ENCODE measurements at regions not wholly inside any gene's neighbourhood (a gene's known extent, or its start where the extent isn't known, plus 50 kb on each side); places are given as distances from the start of the nearest gene placed in this dataset.

- ChIA-PET POLR2A (ENCODE audit: partially characterized antibody) (no interaction called here), CTCF (ENCODE audit: partially characterized antibody) (interaction anchor here (1.1 to 7.1 kb wide), 9 partner anchors 12 to 53 kb away, joined by 3 to 62 read pairs (median 11); no protein-coding TSS in a partner anchor)
- Histone ChIP-seq H2BK15ac (ENCODE audit: low read length) (no peak overlapping the region), H3K9ac (replicated peaks in 1 of 4; ENCODE audit: extremely low read depth in 1 of 4, low read depth in 3 of 4, low read length in 3 of 4) (no peak overlapping the region), H4K5ac (ENCODE audit: insufficient read length, low read depth, low read length) (no peak overlapping the region), H4K91ac (replicated peaks; ENCODE audit: insufficient read length, low read length) (no peak overlapping the region), H3K4me3 (ENCODE audit: extremely low read depth in 1 of 4, insufficient read depth in 2 of 4, low read depth in 3 of 4, low read length in 4 of 4) (no peak overlapping the region), H4K8ac (ENCODE audit: extremely low read depth, insufficient read depth, low read length) (no peak overlapping the region), H4K20me1 (replicated peaks in 1 of 2; ENCODE audit: control insufficient read depth in 1 of 2, insufficient read depth in 2 of 2, low read length in 2 of 2) (no peaks in the 10 kb centered on the region), H3K4me1 (replicated peaks in 1 of 4; ENCODE audit: control insufficient read depth in 3 of 4, insufficient read depth in 4 of 4, low read length in 3 of 4) (peaks cover 0 to 6% (median 2%) of the 10 kb centered on the region in 4 experiments; a peak in 4 of 7 replicates), H2BK120ac (replicated peaks; ENCODE audit: low read depth, low read length) (no peak overlapping the region), H3K27me3 (replicated peaks in 1 of 4; ENCODE audit: control insufficient read depth in 3 of 4, extremely low read depth in 1 of 4, insufficient read depth in 3 of 4, low read length in 3 of 4) (no peaks in the 10 kb centered on the region; a peak in 1 of 7 replicates), H3K56ac (replicated peaks; ENCODE audit: insufficient read length, low read depth, low read length) (no peak overlapping the region), H3K27ac (ENCODE audit: low read depth, low read length) (no peak overlapping the region), H2AK5ac (ENCODE audit: low read depth, low read length) (no peak overlapping the region), H2AFZ (ENCODE audit: low read length) (no peak overlapping the region), H3K36me3 (ENCODE audit: control insufficient read depth in 2 of 4, insufficient read depth in 4 of 4, low read length in 3 of 4) (no peaks in the 10 kb centered on the region), H3K14ac (ENCODE audit: insufficient read length) (no peak overlapping the region), H3K9me3 (ENCODE audit: insufficient read depth in 2 of 2, low read depth in 1 of 2, low read length in 1 of 2) (no peaks in the 10 kb centered on the region), H2BK12ac (ENCODE audit: low read depth, low read length) (no peak overlapping the region), H3K18ac (ENCODE audit: extremely low read depth, low read length) (no peak overlapping the region), H3K23me2 (ENCODE audit: low read depth, low read length) (no peaks in the 10 kb centered on the region), H3K23ac (ENCODE audit: insufficient read length) (no peak overlapping the region), H2BK5ac (ENCODE audit: low read depth, low read length) (no peak overlapping the region), H3K4me2 (ENCODE audit: insufficient read depth in 1 of 2, low read depth in 2 of 2, low read length in 2 of 2) (no peak overlapping the region), H3K79me1 (ENCODE audit: low read depth, low read length) (no peaks in the 10 kb centered on the region), H2BK20ac (ENCODE audit: low read length) (no peak overlapping the region), H3K79me2 (ENCODE audit: control insufficient read depth in 1 of 2, insufficient read depth in 2 of 2, low read length in 2 of 2) (no peaks in the 10 kb centered on the region), H3K4ac (replicated peaks; ENCODE audit: insufficient read length, low read depth, low read length) (no peak overlapping the region)
- FAIRE-seq (no peak), DNase-seq (ENCODE audit: low read depth in 1 of 2, low spot score in 2 of 2) (no peak)
- 90% methylated on average over 4 of the region's 4 CpGs; no CpG with 5 or more reads in 1 of the 2 experiments for WGBS, 2 experiments (ENCODE audit: extremely low coverage in 1 of 2, insufficient coverage in 1 of 2, insufficient read length in 1 of 2, insufficient replicate concordance in 2 of 2, low coverage in 1 of 2, low lambda C conversion rate in 2 of 2, missing lambda C conversion rate in 1 of 2)
- TF ChIP-seq KDM1A (IDR thresholded peaks at IDR 0.05; ENCODE audit: borderline replicate concordance, low read length) (no peak), SP1 (IDR thresholded peaks at IDR 0.05; ENCODE audit: low read depth, low read length) (no peak), CHD1 (IDR thresholded peaks at IDR 0.05; ENCODE audit: low read depth, low read length) (no peak), SP2 (IDR thresholded peaks at IDR 0.05; ENCODE audit: low read length) (no peak), RXRA (IDR thresholded peaks at IDR 0.05; ENCODE audit: insufficient read depth, low read depth, low read length) (no peak), PHF8 (conservative IDR thresholded peaks at IDR 0.05; ENCODE audit: low read depth, low read length) (no peak), POU5F1 (IDR thresholded peaks at IDR 0.05; ENCODE audit: low read depth, low read length) (no peak), EGR1 (IDR thresholded peaks at IDR 0.05; ENCODE audit: borderline replicate concordance, low read depth, low read length) (no peak), NRF1 (IDR thresholded peaks at IDR 0.05; ENCODE audit: low read depth, low read length) (no peak), ATF3 (IDR thresholded peaks at IDR 0.05; ENCODE audit: insufficient read depth, low read depth, low read length) (no peak), TAF7 (optimal IDR thresholded peaks at IDR 0.05; ENCODE audit: borderline replicate concordance, low read depth, low read length) (no peak), CREB1 (IDR thresholded peaks at IDR 0.05) (no peak), JUN (IDR thresholded peaks at IDR 0.05; ENCODE audit: low read depth, low read length) (no peak), CBX8 (IDR thresholded peaks at IDR 0.05; ENCODE audit: borderline replicate concordance, low read depth, low read length) (no peak), SP4 (IDR thresholded peaks at IDR 0.05; ENCODE audit: low read length) (no peak), EP300 (IDR thresholded peaks at IDR 0.05; ENCODE audit: borderline replicate concordance in 1 of 2, low read depth in 2 of 2, low read length in 2 of 2) (no peak)
Measured at GRCh38 chr9:38332625-38333024, 59.9 kb upstream of the ALDH1B1 start.

Measured in H1 (cell line).